Prostate gland (tissue), 2 donors: ENCODE measurements at regions not wholly inside any gene's neighbourhood (a gene's known extent, or its start where the extent isn't known, plus 50 kb on each side); places are given as distances from the start of the nearest gene placed in this dataset.

Source experiments
- DNase-seq: peaks from one replicate; pipeline ENCODE4 v3.0.0-alpha.2; 2019; ENCODE audit warnings: low spot score
- H3K27ac ChIP-seq, 2 donors: fragments of 200-600 bp; sonication (generic); 2 replicates each; pipeline ENCODE4 v1.5.1; 2017 to 2019
- H3K27me3 ChIP-seq: fragments of 200-600 bp; sonication (generic); replicated peaks from 2 replicates; pipeline ENCODE4 v1.5.1; 2019; ENCODE audit not compliant: insufficient read depth
- H3K36me3 ChIP-seq, 2 donors: fragments of 200-600 bp; sonication (generic); 1 replicate in 1 of 2; 2 replicates in 1 of 2; pipeline versions ENCODE4 v1.5.1 to v1.8.1; 2017 to 2019
- H3K4me1 ChIP-seq: fragments of 200-600 bp; sonication (generic); replicated peaks from 2 replicates; pipeline ENCODE4 v1.5.1; 2019
- H3K4me3 ChIP-seq, 2 donors: fragments of 200-600 bp; sonication (generic); 2 replicates each; pipeline ENCODE4 v1.5.1; 2017 to 2019
- H3K9me3 ChIP-seq: fragments of 200-600 bp; sonication (generic); 2 replicates; pipeline ENCODE4 v1.5.1; 2017
- CTCF ChIP-seq, 4 experiments: fragments of 200-600 bp in 2 of 4; fragments of 450-650 bp in 2 of 4; sonication (generic) in 2 of 4; IDR thresholded peaks; 1 replicate in 3 of 4; 2 replicates in 1 of 4; pipeline ENCODE4 v1.5.1; 2016 to 2019; ENCODE audit warnings: antibody characterized with exemption in 4 of 4, mild to moderate bottlenecking in 2 of 4, moderate library complexity in 2 of 4
- POLR2A ChIP-seq: fragments of 450-650 bp; IDR thresholded peaks from one replicate; pipeline ENCODE4 v1.6.1; 2016; ENCODE audit warnings: antibody characterized with exemption, mild to moderate bottlenecking
- POLR2AphosphoS5 ChIP-seq: sonication (generic); formaldehyde crosslinking; IDR thresholded peaks from one replicate; pipeline ENCODE4 v1.6.1; 2017; ENCODE audit warnings: antibody characterized with exemption
- intact Hi-C: fragments of 100-400 bp; cut with DNase I; formaldehyde crosslinking; loops from one replicate; pipeline ENCODE4 v1.14.2; 2022

GRCh38 chr11:94715225-94715624 lies 52.9 kb upstream of the AMOTL1 start:
- H3K4me1 ChIP-seq: no peaks in the 10 kb centered on the region
- H3K9me3 ChIP-seq: no peaks in the 10 kb centered on the region
- no peak overlapping the region for H3K4me3 ChIP-seq
- H3K27me3 ChIP-seq: no peaks in the 10 kb centered on the region
- no peak for DNase-seq
- no peak overlapping the region for H3K27ac ChIP-seq
- H3K36me3 ChIP-seq: no peaks in the 10 kb centered on the region
- intact Hi-C loops: no loop called here
- TF ChIP-seq POLR2AphosphoS5 (no peak), POLR2A (no peak), CTCF (IDR thresholded peaks at IDR 0.05) (no peak)

- TF ChIP-seq POLR2A (no peak), CTCF (IDR thresholded peaks at IDR 0.05) (no peak), POLR2AphosphoS5 (no peak)
- Histone ChIP-seq H3K4me3 (no peak overlapping the region), H3K27ac (no peak overlapping the region), H3K4me1 (no peaks in the 10 kb centered on the region), H3K9me3 (no peaks in the 10 kb centered on the region), H3K36me3 (no peaks in the 10 kb centered on the region), H3K27me3 (no peaks in the 10 kb centered on the region)
- intact Hi-C loops: no loop called here
- DNase-seq: no peak
Observed at GRCh38 chr11:94717667-94718066, 50.5 kb upstream of the AMOTL1 start.
